ENCODE measurements at regions not wholly inside any gene's neighbourhood (a gene's known extent, or its start where the extent isn't known, plus 50 kb on each side); places are given as distances from the start of the nearest gene placed in this dataset.

GRCh38 chr6:113439866-113440265 is 417.3 kb upstream of the MARCKS start:
- no peak for DNase-seq

- DNase-seq = no peak
Observed at GRCh38 chr6:113442040-113442439, 415.1 kb upstream of the MARCKS start.

DNA sequence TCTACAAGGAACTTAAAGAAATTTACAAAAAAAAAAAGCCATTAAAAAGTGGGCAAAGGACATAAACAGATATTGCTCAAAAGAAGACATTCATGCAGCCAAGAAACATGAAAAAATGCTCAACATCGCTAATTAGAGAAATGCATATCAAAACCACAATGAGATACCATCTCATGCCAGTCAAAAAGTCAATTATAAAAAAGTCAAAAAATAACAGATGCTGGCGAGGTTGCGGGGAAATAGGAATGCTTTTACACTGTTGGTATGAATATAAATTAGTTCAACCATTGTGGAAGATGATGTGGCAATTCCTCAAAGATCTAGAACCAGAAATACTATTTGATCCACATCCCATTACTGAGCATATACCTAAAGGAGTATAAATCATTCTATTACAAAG is 411.9 kb upstream of the MARCKS start:
- DNase-seq = no peak

- no peak for DNase-seq
Observed at GRCh38 chr6:113447088-113447831, 409.9 kb upstream of the MARCKS start.

DNA sequence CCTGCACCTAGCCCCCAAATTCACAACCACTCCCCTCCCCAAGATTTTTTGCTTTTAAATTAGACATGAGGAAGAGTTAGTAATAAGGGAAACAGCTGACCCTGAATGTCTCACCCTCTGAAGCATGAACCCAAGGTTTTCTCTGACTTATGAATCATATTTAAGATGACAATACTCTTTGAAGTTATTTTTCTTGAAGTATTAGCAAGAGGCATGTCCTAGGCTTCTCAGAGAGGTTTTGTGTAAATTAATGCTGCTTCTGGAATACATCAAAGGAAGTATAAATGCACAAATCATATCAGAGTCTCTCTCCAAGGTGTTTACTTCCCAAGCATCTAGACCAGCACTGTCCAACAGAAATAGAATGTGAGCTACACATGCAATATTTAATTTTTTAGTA is 408.1 kb upstream of the MARCKS start:
- no peak for DNase-seq

DNA sequence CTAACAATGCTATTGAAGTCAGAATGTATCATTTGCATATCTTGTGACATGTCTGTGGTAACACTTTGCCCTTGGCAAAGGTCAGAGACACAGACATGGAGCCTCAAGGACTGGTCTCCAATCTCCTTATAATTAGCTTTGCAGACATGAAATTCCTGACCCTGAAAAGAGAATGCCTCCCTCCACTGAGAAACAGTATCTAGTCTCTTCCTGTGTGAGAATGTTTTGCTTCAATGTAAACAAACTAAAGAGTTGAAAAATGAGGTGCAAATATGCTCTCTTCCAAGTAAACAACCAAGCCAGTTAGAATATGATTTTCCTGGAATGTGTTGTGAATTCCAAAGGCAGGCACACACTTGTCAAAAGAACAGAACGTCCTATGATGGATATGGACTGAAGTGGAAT is 407.1 kb upstream of the MARCKS start:
- no peak for DNase-seq

- DNase-seq = no peak
Observed at GRCh38 chr6:113451049-113451448, 406.1 kb upstream of the MARCKS start.

DNA sequence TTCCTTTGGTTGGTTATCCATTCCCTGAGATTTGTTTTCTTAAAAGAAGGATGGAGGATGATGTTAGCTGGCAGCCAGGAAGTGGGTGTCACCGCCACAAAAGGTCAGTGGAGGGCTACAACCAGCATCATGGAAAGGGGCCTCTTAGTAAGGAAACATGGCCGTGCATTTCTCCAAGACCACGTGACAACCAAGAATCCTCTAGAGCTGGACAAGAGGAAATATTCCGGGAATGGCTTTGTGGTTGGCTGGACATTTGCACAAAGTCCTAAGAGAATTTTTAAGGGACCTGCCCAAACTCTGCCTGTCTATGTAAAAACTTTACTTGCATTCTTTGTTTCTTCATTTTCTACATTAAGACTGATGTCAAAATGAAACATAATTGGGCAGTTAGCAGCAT is 399.9 kb upstream of the MARCKS start:
- DNase-seq = no peak

DNA sequence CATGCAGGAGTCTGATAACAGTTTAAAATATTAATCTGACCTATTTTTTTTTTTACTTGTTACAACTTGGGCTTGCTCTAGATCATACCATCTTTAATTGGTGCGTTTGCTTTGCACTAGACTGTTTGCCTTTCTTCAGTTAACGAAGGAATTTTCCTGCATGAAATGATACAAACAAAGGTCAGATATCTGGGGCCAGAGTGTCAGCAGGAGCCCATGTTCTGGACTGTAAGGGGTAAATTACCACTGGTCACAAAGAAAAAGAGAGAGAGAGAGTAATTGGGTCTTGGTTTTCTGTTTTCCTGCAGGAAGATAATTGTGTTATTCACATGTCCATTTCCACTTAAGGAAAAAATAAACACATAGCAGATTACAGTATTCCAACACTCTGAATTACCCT is 399.4 kb upstream of the MARCKS start:
- DNase-seq = no peak

DNA sequence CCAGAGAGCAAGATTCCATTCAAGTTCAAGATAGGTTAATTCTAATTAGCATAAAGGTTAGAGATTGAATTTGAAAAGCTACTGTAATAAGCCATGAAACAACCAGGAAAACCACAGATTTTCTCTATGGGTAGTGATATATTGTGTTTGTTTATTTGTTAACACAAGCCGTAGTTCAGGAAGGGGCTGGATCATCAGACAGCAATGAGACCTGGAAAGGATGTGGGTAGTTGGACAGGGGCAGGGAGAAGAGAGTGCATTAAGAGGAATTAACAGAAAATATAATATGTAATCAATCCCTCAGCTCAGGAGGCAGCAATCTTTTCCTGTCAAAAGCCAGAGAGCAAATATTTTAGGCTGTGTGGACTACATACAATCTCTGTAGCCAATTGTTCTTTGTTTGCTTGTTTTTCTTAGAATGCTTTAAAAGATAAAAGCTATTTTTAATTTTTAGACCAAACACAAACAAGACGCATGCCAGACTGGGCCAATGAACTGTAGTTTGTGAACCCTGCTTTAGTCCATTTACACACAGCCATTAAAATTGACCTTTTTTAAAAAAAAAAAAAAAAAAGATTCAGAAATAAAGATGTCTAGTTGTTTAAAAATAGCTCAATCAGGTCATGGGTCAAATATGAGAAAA is 398.7 kb upstream of the MARCKS start:
- no peak for DNase-seq

DNA sequence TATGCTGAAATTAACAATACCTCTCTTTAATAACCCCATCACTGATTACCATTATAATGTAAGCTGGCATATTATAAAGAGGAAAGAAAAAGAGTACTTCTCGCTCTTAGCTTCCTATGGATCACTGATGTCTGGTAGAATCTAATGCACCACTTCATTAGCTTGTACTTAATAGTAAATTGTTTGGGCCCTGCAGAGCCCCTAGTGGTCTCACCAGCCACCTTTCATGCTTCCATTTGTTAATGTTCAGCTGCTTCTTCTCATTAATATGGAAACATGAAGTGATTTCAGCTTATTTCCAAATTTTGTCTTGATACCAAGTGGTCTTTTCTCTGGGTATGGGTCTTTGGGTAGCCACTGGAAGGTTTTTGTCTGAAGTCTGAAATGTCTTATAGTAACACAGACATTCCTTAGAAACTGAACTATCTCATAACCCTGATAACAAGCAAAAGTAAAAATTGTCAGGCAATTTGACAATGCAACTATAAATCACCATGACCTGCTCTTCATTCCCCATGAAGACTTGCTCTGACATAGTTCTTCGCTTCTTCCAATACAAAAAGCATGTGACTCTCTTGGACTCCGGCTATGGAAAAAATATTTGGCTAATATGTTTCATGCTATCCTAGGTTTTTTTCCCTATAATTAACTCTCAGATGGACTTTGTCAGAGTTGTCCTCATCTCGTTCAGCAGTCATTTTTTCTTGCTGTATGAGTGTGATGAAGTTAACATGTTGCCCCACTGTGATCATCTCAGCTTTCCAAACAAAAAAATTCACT is 395.8 kb upstream of the MARCKS start:
- DNase-seq = no peak

GRCh38 chr6:113464536-113464935 is 392.6 kb upstream of the MARCKS start:
- DNase-seq = no peak

- DNase-seq = no peak
Observed at GRCh38 chr6:113464960-113465359, 392.2 kb upstream of the MARCKS start.

- no peak for DNase-seq
Observed at GRCh38 chr6:113466526-113466925, 390.6 kb upstream of the MARCKS start.

DNA sequence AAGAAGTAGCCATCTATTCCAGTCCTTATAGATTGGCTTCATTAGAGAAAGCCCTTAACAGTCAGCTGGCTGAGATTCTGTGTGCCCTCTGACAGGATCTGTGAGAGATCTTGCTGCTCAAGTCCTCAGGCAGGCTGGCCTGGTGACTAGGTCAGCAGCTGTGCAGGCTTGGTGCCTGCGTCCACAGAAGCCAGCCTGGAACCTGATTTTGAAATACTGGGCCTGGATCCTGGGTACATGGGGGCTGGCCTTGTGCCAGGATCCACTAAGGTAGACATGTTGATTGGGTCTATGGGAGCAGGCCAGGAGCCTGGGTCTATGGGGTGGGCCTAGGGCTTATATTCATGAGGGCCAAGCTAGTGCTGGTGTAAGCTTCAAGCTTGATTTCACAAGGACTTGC is 381.8 kb upstream of the MARCKS start:
- no peak for DNase-seq

GRCh38 chr6:113476937-113477839 is 380.0 kb upstream of the MARCKS start:
- DNase-seq = no peak

DNA sequence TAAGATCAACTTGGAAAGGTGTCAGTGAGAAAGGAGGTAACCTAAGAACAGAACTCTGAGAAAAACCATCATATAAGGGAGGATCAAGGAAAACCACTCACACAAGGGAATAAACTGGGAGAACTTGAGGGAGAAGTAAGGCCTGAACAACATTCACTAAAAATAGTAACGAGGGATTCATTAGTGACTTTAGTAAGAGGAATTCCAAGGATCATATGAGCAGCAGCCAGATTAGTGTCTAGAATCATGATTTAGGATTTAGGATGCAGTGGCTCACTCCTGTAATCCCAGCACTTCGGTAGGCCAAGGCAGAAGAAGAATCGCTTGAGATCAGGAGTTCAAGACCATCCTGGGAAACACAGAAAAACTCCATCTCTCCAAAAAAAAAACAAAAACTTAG is 376.5 kb upstream of the MARCKS start:
- no peak for DNase-seq

GRCh38 chr6:113481458-113481857 is 375.7 kb upstream of the MARCKS start:
- no peak for DNase-seq

GRCh38 chr6:113481910-113482309 is 375.2 kb upstream of the MARCKS start:
- no peak for DNase-seq

GRCh38 chr6:113482771-113483170 is 374.4 kb upstream of the MARCKS start:
- no peak for DNase-seq

- no peak for DNase-seq
Observed at GRCh38 chr6:113486199-113486598, 370.9 kb upstream of the MARCKS start.

DNA sequence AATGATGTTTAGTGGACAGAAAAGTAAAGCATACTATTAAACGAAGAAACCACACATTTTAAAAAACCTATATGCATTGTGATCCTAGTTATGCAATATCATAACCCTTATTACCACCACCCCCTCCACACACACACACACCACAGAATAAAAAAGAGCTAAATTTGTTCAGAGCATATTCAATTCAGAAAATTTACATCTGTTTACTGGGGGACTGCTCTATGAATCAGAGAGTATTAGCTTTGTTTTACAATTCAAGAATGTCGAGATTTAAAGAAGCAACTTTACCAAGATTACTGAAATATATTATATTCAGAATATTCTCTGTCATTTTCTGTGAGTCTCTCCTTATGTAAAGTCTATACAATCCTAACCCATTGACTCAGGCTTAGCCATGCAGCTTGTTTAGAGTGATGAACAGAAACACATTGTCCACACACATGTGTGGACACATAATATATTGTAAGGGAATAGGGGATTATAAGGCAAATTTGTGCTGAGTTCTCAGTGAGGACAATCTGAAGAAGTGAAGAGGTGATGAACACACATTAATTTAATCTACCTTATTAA is 369.6 kb upstream of the MARCKS start:
- DNase-seq = no peak

- no peak for DNase-seq
Observed at GRCh38 chr6:113488061-113488460, 369.1 kb upstream of the MARCKS start.
